OCI-LY1 (cell line): ENCODE measurements at regions not wholly inside any gene's neighbourhood (a gene's known extent, or its start where the extent isn't known, plus 50 kb on each side); places are given as distances from the start of the nearest gene placed in this dataset.

Source experiments
- H2AFZ ChIP-seq: fragments of 200-600 bp; sonication (generic), shearing (Covaris generic); 2 replicates; pipeline ENCODE4 v1.6.0; 2014; ENCODE audit warnings: antibody characterized with exemption, mild to moderate bottlenecking, low read length
- H3F3A ChIP-seq: fragments of 200-600 bp; sonication (generic), shearing (Covaris generic); 2 replicates; pipeline ENCODE4 v1.6.0; 2014; ENCODE audit warnings: mild to moderate bottlenecking, antibody characterized with exemption, low read length, moderate library complexity; ENCODE audit not compliant: insufficient read depth
- H3K27ac ChIP-seq: fragments of 200-600 bp; sonication (generic); 2 replicates; pipeline ENCODE4 v1.5.1; 2014; ENCODE audit warnings: low read length, mixed run types, mild to moderate bottlenecking, low read depth; ENCODE audit not compliant: poor library complexity, severe bottlenecking
- H3K27me3 ChIP-seq: fragments of 200-600 bp; sonication (generic); 2 replicates; pipeline ENCODE4 v1.6.0; 2014; ENCODE audit warnings: antibody characterized with exemption, mild to moderate bottlenecking, low read length, moderate library complexity; ENCODE audit not compliant: insufficient read depth
- H3K36me3 ChIP-seq: fragments of 200-600 bp; sonication (generic); 2 replicates; pipeline ENCODE4 v1.6.1; 2014; ENCODE audit warnings: mild to moderate bottlenecking, antibody characterized with exemption, low read length, moderate library complexity, mixed read lengths; ENCODE audit not compliant: insufficient read depth
- H3K4me1 ChIP-seq: fragments of 200-600 bp; sonication (generic); 2 replicates; pipeline ENCODE4 v1.5.1; 2014; ENCODE audit warnings: mild to moderate bottlenecking, low read length, moderate library complexity; ENCODE audit not compliant: insufficient read depth, severe bottlenecking
- H3K4me2 ChIP-seq: fragments of 200-600 bp; sonication (generic), shearing (Covaris generic); 2 replicates; pipeline ENCODE4 v1.6.1; 2014; ENCODE audit warnings: low read length
- H3K4me3 ChIP-seq: fragments of 200-600 bp; sonication (generic); 2 replicates; pipeline ENCODE4 v1.5.1; 2014; ENCODE audit warnings: low read length, low read depth, mild to moderate bottlenecking, mixed read lengths; ENCODE audit not compliant: poor library complexity, severe bottlenecking
- H3K79me2 ChIP-seq: fragments of 200-600 bp; shearing (Covaris generic); 2 replicates; pipeline ENCODE4 v1.6.1; 2016; ENCODE audit warnings: mixed run types, low read length, mixed read lengths; ENCODE audit not compliant: insufficient read depth
- H3K9ac ChIP-seq: fragments of 200-600 bp; sonication (generic), shearing (Covaris generic); 2 replicates; pipeline ENCODE4 v1.6.1; 2014; ENCODE audit warnings: mild to moderate bottlenecking, low read length, mixed read lengths
- H3K9me2 ChIP-seq: fragments of 200-600 bp; sonication (generic), shearing (Covaris generic); 2 replicates; pipeline ENCODE4 v1.6.1; 2014; ENCODE audit warnings: low read depth, mild to moderate bottlenecking, low read length, mixed read lengths
- H3K9me3 ChIP-seq: fragments of 200-600 bp; shearing (Covaris generic); 2 replicates; pipeline ENCODE4 v1.6.1; 2014; ENCODE audit warnings: low read length, mixed read lengths
- H4K20me1 ChIP-seq: fragments of 200-600 bp; sonication (generic), shearing (Covaris generic); 2 replicates; pipeline ENCODE4 v1.6.0; 2016; ENCODE audit warnings: mild to moderate bottlenecking, low read length; ENCODE audit not compliant: insufficient read depth
- EZH2 ChIP-seq: fragments of 200-600 bp; sonication (generic), shearing (Covaris generic); IDR thresholded peaks from 2 replicates; pipeline ENCODE4 v1.8.0; 2017; ENCODE audit warnings: borderline replicate concordance, mixed run types, mild to moderate bottlenecking, antibody characterized with exemption, low read length, moderate library complexity, mixed read lengths
- TF ChIP-seq, protein P1 (sequence below): fragments of 200-600 bp; sonication (generic), shearing (Covaris generic); IDR thresholded peaks from 2 replicates; pipeline ENCODE4 v1.5.1; 2017; ENCODE audit warnings: mild to moderate bottlenecking, antibody characterized with exemption, low read length, moderate library complexity, mixed read lengths

DNA sequence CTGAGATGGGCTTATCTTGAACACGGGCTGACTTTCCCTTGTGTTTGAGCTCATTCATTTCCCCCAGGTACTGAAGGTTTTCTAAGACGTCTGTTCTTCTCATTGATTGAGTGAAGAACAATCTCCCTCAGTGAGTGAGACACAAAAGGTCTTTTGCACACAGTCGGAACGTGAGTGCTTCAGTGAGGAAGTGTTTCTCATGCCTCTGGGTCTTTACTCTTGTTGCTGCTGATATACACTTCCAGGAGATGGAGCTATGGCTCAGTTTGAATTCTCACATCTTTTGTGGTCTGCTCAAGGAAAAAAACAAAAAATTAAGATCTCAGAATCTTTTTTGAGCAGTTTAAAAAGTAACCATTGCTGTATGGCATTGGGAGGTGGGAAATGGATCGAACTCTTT is 981.9 kb upstream of the TENM3 start:
- Histone ChIP-seq H3K36me3 (no peaks in the 10 kb centered on the region), H2AFZ (no peak overlapping the region), H3K4me1 (no peaks in the 10 kb centered on the region), H3K79me2 (no peaks in the 10 kb centered on the region), H3K4me3 (no peak overlapping the region), H3K9ac (no peak overlapping the region), H3K27ac (no peak overlapping the region), H3K27me3 (no peaks in the 10 kb centered on the region), H3K9me2 (no peaks in the 10 kb centered on the region), H3F3A (no peaks in the 10 kb centered on the region), H4K20me1 (no peaks in the 10 kb centered on the region), H3K4me2 (no peak overlapping the region), H3K9me3 (no peaks in the 10 kb centered on the region)
- TF ChIP-seq, protein P1, sequence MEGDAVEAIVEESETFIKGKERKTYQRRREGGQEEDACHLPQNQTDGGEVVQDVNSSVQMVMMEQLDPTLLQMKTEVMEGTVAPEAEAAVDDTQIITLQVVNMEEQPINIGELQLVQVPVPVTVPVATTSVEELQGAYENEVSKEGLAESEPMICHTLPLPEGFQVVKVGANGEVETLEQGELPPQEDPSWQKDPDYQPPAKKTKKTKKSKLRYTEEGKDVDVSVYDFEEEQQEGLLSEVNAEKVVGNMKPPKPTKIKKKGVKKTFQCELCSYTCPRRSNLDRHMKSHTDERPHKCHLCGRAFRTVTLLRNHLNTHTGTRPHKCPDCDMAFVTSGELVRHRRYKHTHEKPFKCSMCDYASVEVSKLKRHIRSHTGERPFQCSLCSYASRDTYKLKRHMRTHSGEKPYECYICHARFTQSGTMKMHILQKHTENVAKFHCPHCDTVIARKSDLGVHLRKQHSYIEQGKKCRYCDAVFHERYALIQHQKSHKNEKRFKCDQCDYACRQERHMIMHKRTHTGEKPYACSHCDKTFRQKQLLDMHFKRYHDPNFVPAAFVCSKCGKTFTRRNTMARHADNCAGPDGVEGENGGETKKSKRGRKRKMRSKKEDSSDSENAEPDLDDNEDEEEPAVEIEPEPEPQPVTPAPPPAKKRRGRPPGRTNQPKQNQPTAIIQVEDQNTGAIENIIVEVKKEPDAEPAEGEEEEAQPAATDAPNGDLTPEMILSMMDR = peak; percentile 42
- TF ChIP-seq EZH2 = no peak

GRCh38 chr4:181264893-181265292 is 978.3 kb upstream of the TENM3 start:
- Histone ChIP-seq H3K4me3 (no peak overlapping the region), H2AFZ (no peak overlapping the region), H3K79me2 (no peaks in the 10 kb centered on the region), H3K4me1 (no peaks in the 10 kb centered on the region), H3K9me2 (no peaks in the 10 kb centered on the region), H4K20me1 (no peaks in the 10 kb centered on the region), H3K27ac (no peak overlapping the region), H3F3A (no peaks in the 10 kb centered on the region), H3K36me3 (no peaks in the 10 kb centered on the region), H3K4me2 (no peak overlapping the region), H3K27me3 (no peaks in the 10 kb centered on the region; the same call in 1 of the 2 replicates), H3K9me3 (no peaks in the 10 kb centered on the region), H3K9ac (no peak overlapping the region)
- no peak for TF ChIP-seq EZH2
- TF ChIP-seq, protein P1 = no peak

GRCh38 chr4:181265370-181265769 is 977.8 kb upstream of the TENM3 start:
- TF ChIP-seq, protein P1 = no peak
- TF ChIP-seq EZH2 = no peak
- Histone ChIP-seq H3K4me3 (no peak overlapping the region), H3K9me3 (no peaks in the 10 kb centered on the region), H3K79me2 (no peaks in the 10 kb centered on the region), H3K4me1 (no peaks in the 10 kb centered on the region), H3K9me2 (no peaks in the 10 kb centered on the region), H3K27ac (no peak overlapping the region), H3K27me3 (no peaks in the 10 kb centered on the region; the same call in 1 of the 2 replicates), H3F3A (no peaks in the 10 kb centered on the region), H3K4me2 (no peak overlapping the region), H2AFZ (no peak overlapping the region), H3K36me3 (no peaks in the 10 kb centered on the region), H3K9ac (no peak overlapping the region), H4K20me1 (no peaks in the 10 kb centered on the region)
